ENCODE measurements at regions not wholly inside any gene's neighbourhood (a gene's known extent, or its start where the extent isn't known, plus 50 kb on each side); places are given as distances from the start of the nearest gene placed in this dataset.

GRCh38 chr2:49278561-49278960 lies 124.2 kb upstream of the FSHR start:
- no peak for DNase-seq
- ChIA-PET POLR2A (no interaction called here), CTCF (no interaction called here)
- no peaks in the 10 kb centered on the region for H3K9me2 ChIP-seq
- H3K9me3 ChIP-seq: no peaks in the 10 kb centered on the region
- no peaks in the 10 kb centered on the region for H3K27me3 ChIP-seq (ENCODE audit: insufficient read depth)
- H3K79me2 ChIP-seq (ENCODE audit: insufficient read depth): no peaks in the 10 kb centered on the region
- H3K4me3 ChIP-seq (ENCODE audit: low read depth in 2 of 2, low read length in 1 of 2): no peak overlapping the region
- H3K9ac ChIP-seq: no peak overlapping the region
- H4K20me1 ChIP-seq (ENCODE audit: insufficient read depth): no peaks in the 10 kb centered on the region
- no peak overlapping the region for H2AFZ ChIP-seq (ENCODE audit: low read depth)
- no peak overlapping the region for H3K27ac ChIP-seq (ENCODE audit: low read depth in 2 of 2, low read length in 1 of 2)
- H3K4me1 ChIP-seq (ENCODE audit: control insufficient read depth in 1 of 2, insufficient read depth in 2 of 2, low read depth in 1 of 2, low read length in 1 of 2): no peaks in the 10 kb centered on the region
- 8% methylated on average over 1 of the region's 1 CpG for WGBS (ENCODE audit: low lambda C conversion rate)
- no peaks in the 10 kb centered on the region for H3K36me3 ChIP-seq (replicated peaks in 1 of 2; ENCODE audit: control insufficient read depth in 1 of 2, insufficient read depth in 2 of 2, low read length in 1 of 2)
- no peak overlapping the region for H3K4me2 ChIP-seq
- TF ChIP-seq NFIC (IDR thresholded peaks at IDR 0.05; ENCODE audit: borderline replicate concordance) (no peak), ZBTB33 (IDR thresholded peaks at IDR 0.05; ENCODE audit: borderline replicate concordance, low read depth) (no peak), IRF3 (IDR thresholded peaks at IDR 0.05; ENCODE audit: low read depth, low read length) (no peak), PBX3 (IDR thresholded peaks at IDR 0.05) (no peak), YY1 (IDR thresholded peaks at IDR 0.05; ENCODE audit: low read depth) (no peak), MAX (IDR thresholded peaks at IDR 0.05; ENCODE audit: low read depth) (no peak), JUND (IDR thresholded peaks at IDR 0.05) (no peak), TCF12 (IDR thresholded peaks at IDR 0.05) (no peak), RAD21 (IDR thresholded peaks at IDR 0.05; ENCODE audit: low read length) (no peak), TAF1 (IDR thresholded peaks at IDR 0.05; ENCODE audit: borderline replicate concordance, low read depth, low read length) (no peak), MXI1 (IDR thresholded peaks at IDR 0.05; ENCODE audit: low read depth, low read length) (no peak), FOXJ3 (CRISPR knock-in tag; IDR thresholded peaks at IDR 0.05) (no peak), RXRA (IDR thresholded peaks at IDR 0.05; ENCODE audit: borderline replicate concordance, low read depth) (no peak), RCOR1 (IDR thresholded peaks at IDR 0.05; ENCODE audit: low read length) (no peak), SMC3 (IDR thresholded peaks at IDR 0.05; ENCODE audit: low read depth, low read length) (no peak), GATA2 (CRISPR knock-in tag; IDR thresholded peaks at IDR 0.05) (no peak), GABPA (IDR thresholded peaks at IDR 0.05; ENCODE audit: low read depth) (no peak)
- H3F3A ChIP-seq (replicated peaks; ENCODE audit: insufficient read depth): no peaks in the 10 kb centered on the region

- no peak overlapping the region for H2AFZ ChIP-seq (ENCODE audit: low read depth)
- ChIA-PET CTCF (no interaction called here), POLR2A (no interaction called here)
- no peak overlapping the region for H3K9ac ChIP-seq
- no peaks in the 10 kb centered on the region for H3K9me2 ChIP-seq
- no peak overlapping the region for H3K4me2 ChIP-seq
- no peak overlapping the region for H3K27ac ChIP-seq (ENCODE audit: low read depth in 2 of 2, low read length in 1 of 2)
- DNase-seq: no peak
- no peaks in the 10 kb centered on the region for H3K79me2 ChIP-seq (ENCODE audit: insufficient read depth)
- H3K27me3 ChIP-seq (ENCODE audit: insufficient read depth): no peaks in the 10 kb centered on the region
- H3K36me3 ChIP-seq (replicated peaks in 1 of 2; ENCODE audit: control insufficient read depth in 1 of 2, insufficient read depth in 2 of 2, low read length in 1 of 2): no peaks in the 10 kb centered on the region
- no peaks in the 10 kb centered on the region for H3K4me1 ChIP-seq (ENCODE audit: control insufficient read depth in 1 of 2, insufficient read depth in 2 of 2, low read depth in 1 of 2, low read length in 1 of 2)
- no peaks in the 10 kb centered on the region for H4K20me1 ChIP-seq (ENCODE audit: insufficient read depth)
- H3K9me3 ChIP-seq: no peaks in the 10 kb centered on the region
- H3F3A ChIP-seq (replicated peaks; ENCODE audit: insufficient read depth): no peaks in the 10 kb centered on the region
- no peak overlapping the region for H3K4me3 ChIP-seq (ENCODE audit: low read depth in 2 of 2, low read length in 1 of 2)
- no peak for TF ChIP-seq SIN3A (IDR thresholded peaks at IDR 0.05; ENCODE audit: borderline replicate concordance, low read depth, low read length)
- TF ChIP-seq RXRA (IDR thresholded peaks at IDR 0.05; ENCODE audit: borderline replicate concordance, low read depth): no peak
- no peak for TF ChIP-seq CHD2 (IDR thresholded peaks at IDR 0.05; ENCODE audit: low read length, partially characterized antibody)
- no peak for TF ChIP-seq MEF2A (IDR thresholded peaks at IDR 0.05; ENCODE audit: borderline replicate concordance, low read depth)
- no peak for TF ChIP-seq SMC3 (IDR thresholded peaks at IDR 0.05; ENCODE audit: low read depth, low read length)
- no peak for TF ChIP-seq ELF1 (IDR thresholded peaks at IDR 0.05)
- TF ChIP-seq EP300 (IDR thresholded peaks at IDR 0.05; ENCODE audit: borderline replicate concordance in 1 of 2, low read depth in 1 of 2, low read length in 1 of 2): no peak
- no peak for TF ChIP-seq ZBTB33 (IDR thresholded peaks at IDR 0.05; ENCODE audit: borderline replicate concordance, low read depth)
- TF ChIP-seq CTCF (IDR thresholded peaks at IDR 0.05): no peak
- no peak for TF ChIP-seq TCF12 (IDR thresholded peaks at IDR 0.05)
- no peak for TF ChIP-seq NFIC (IDR thresholded peaks at IDR 0.05; ENCODE audit: borderline replicate concordance)
These were observed 123.8 kb upstream of the FSHR start for GRCh38 chr2:49278141-49278540.

Measured in SK-N-SH (cell line).